ENCODE measurements at regions not wholly inside any gene's neighbourhood (a gene's known extent, or its start where the extent isn't known, plus 50 kb on each side); places are given as distances from the start of the nearest gene placed in this dataset.
"Not testable (repeated sequence)": the region's sequence is repeated elsewhere in the genome, so short reads cannot be mapped to it uniquely, and the experiment has no call there.

DNA sequence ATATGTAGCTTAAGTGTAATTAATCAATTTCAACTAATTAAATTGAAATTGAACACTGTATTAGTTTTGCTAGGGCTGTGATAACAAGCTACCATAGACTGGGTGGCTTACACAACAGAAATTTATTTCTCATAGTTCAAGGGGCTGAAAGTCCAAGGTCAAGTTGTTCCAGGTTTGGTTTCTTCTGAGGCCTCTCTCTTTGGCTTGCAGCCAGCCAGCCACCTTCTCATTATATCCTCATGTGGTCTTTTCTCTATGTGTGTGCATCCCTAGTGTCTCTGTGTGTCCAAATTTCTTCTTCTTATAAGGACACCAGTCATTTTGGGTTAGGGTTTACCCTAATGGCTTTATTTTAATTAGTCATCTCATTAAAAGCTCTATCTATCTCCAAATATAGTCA lies 611.7 kb downstream of the UTRN start:
- DNase-seq: no peak

- no peak for DNase-seq
These were observed 612.3 kb downstream of the UTRN start for GRCh38 chr6:144897441-144897921.

- no peak for DNase-seq
These were observed 613.0 kb downstream of the UTRN start for GRCh38 chr6:144898052-144898689.

DNA sequence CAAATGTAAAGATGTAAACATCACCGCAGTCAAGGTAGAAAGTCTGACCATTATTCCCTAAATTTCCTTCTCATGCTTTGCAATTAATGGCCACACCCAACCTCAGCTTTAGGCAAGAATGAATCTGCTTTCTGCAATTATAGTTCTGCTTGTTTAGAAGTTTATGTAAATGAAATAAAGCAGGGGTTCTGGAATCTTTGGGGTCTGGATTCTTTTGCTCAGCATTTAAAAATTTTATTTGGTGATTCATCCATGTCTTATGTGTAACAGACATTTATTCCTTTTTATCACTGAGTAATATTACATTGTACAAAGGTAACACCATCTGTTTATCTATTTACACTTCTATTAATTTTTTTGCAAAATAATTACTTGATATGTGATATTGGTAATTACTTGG lies 613.6 kb downstream of the UTRN start:
- no peak for DNase-seq

- DNase-seq: no peak
These were observed 614.0 kb downstream of the UTRN start for GRCh38 chr6:144899161-144899560.

DNA sequence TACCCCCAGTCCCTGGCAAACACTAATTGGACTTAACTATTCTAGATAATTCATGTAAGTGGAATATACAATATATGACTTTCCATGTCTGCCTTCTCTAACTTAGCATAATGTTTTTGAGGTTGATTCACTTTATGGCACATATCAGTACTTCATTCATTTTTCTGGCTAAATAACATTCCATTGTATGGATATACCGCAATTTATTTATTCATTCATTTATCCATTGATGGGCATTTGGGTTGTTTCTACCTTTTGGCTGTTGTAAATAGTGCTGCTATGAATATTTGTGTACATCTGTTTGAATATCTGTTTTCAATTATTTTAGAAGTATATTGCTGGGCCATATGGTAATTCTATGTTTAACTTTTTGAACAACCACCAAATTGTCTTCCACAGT lies 616.3 kb downstream of the UTRN start:
- DNase-seq: no peak

DNA sequence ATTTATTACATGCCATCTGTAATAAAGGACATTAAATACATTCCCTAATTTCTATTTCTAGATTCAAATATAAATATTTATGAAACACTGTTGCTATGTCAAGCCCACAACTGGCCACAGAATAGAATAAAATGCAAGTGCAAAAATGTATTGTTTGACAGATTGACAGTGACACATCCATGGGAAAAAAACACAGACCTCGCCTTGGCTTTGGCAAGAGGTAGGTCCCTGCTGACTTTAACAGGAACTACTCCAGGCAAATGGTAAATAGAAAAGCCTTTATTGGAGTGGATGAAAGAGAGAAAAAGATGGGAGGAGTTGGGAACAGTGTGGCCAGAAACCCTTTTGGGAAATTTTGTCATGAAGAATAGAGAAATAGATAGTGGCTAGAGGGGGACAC lies 622.9 kb downstream of the UTRN start:
- no peak for DNase-seq

- DNase-seq: no peak
These were observed 624.7 kb downstream of the UTRN start for GRCh38 chr6:144909753-144910285.

GRCh38 chr6:144911322-144911721 lies 626.2 kb downstream of the UTRN start:
- DNase-seq: no peak

DNA sequence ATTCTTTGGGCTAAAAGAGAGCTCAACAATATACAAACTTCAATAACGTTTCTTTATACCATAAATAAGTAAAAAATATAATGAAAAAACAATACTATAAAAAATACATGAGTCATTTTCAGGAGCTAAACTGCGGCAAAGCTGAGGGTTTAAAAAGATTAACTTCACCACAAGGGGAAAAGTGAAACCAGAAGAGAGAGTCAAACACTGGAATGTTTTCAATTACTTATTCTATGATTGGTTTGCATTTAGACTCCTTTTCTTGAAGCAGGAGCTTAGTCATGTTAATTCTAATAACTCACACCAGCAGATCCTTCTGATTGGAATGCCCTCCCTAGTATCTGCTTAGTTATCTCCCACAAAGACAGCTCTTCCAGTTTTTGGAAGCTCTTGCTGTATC lies 627.3 kb downstream of the UTRN start:
- peak; percentile 30 for DNase-seq

DNA sequence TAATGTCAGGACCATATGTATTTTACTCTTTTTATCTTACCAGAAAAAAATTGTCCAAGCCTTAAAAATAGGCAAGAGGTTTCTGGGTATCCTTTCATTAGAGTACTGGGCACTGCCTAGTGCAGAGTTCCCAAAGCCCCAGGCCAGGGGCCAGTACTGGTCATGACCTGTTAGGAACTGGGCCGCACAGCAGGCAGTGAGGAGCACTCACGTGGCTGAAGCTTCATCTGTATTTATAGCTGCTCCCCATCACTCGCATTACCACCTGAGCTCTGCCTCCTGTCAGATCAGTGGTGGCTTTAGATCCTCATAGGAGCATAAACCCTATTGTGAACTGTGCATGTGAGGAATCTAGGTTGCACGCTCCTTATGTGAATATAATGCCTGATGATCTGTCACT lies 632.9 kb downstream of the UTRN start:
- no peak for DNase-seq

DNA sequence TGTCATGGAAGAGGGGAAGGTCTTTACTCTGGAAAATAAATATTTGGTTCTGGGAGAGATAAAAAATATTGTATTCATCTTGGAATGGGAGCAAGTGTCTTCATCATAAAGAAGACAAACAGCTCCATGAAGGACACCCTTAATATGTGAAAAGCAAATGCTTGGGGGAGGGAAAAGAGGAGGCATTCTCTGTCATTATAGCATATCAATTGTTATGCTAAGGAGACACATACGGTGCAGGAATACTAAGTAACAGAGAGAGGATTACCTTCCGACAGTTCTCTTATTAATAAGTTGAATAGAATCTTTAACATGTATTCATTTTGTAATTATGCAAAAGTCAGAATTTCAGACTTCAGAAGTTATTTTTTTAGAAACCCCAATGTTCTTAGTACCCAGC lies 634.4 kb downstream of the UTRN start:
- DNase-seq: no peak

- peak; percentile 17 for DNase-seq
These were observed 635.3 kb downstream of the UTRN start for GRCh38 chr6:144920391-144920961.

DNA sequence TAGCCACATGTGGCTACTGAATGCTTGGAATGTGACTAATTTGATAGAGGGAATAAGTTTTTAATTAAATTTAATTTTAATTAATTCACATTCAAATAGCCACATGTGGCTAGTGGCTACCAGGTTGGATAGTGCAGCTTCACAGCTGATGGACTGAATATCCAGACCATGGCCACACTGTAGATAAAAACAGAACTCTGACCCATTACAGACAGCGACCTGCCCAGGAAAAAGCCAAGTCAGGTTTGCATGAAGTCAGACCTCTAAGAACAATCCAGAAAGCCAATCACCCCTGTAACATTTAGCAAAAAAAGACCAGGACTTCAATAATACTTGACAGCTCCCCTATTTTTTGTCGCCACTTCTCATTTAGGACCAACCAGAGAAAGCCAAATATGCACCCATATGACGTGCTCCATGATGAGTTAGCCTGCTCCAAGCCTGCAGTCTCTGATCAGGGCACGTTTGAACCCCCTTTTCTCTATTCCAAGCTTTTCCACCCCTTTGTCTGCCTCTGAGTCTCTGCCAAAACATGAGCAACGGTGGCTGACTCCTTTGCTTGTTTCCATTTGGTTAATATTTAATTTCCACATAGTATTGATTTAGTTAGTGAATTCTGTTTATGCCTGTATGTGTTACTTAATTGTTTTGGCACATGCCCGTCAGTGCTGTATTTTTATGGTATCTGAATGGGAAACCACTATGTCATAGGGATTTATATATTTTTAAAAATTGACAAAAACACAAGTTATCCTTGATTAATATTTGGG lies 636.3 kb downstream of the UTRN start:
- no peak for DNase-seq

DNA sequence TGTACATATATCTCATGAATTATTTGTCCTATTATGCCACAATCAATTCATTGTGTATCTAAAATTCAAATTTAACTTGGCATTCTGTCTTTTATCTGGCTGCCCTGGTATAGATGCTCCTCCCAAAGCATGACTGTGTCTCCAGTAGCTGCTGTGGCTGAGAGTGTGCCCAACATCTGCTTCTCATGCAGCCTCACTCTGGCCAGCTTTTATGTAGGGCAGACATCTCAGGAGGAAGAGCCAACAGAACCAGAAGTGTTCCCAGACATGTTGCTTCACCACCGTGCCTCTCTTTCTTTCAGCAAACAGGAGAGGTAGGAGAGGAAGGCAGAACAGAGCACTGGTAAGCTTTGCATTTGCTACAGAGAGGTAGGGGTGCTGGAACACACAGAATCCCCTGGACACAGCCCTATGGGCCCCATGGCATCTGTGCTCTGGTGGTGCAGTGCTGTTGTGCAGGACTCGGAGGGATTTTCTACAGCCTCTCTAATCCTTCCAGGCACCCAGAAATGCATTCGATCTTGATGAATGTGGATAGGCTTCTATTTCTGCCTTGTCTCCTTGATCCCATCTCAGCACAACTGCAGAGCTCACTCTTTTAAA lies 637.1 kb downstream of the UTRN start:
- DNase-seq: peak; percentile 20

GRCh38 chr6:144922771-144923490 lies 637.8 kb downstream of the UTRN start:
- not testable (repeated sequence) for DNase-seq

GRCh38 chr6:144923491-144923787 lies 638.3 kb downstream of the UTRN start:
- not testable (repeated sequence) for DNase-seq

DNA sequence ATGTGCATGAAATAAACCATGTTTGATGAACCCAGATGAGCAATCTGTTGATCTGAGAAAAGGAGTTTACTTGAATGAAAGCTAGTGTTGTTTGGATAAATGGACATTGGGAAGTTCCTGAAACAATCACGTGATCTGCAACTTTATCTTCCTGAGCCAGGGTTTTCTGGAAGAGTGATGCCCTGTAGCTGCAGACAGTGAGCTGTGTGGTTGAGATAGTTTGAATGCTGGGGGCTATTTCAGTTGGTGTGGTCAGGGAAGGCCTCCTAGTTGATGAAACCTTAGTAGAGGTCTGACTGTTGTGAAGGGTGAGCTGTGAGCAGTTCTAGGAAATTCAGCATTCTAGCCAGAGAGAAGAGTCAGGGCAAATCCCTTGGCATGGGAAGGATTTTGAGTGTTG lies 643.7 kb downstream of the UTRN start:
- no peak for DNase-seq

DNA sequence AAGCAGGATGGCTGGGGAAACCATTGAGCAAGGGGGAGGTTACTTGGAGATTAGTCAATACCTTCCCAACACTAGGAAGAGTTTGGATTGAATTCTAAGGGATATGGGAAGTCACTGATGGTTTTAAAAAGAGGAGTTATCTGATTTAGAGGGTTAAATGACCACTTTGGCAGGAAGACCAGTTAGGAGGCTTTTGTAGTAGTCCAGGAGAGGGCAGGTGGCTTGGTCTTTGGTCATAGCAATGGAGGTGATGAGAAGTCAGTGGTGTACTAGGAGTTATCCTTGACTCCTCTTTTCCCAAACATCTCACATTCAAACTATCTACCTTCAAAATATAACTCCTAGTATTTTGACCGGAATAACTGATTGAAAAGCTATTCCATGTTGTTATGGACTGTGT lies 644.1 kb downstream of the UTRN start:
- DNase-seq: no peak

GRCh38 chr6:144931172-144932035 lies 646.3 kb downstream of the UTRN start:
- peak; percentile 51 for DNase-seq

- no peak for DNase-seq
These were observed 647.5 kb downstream of the UTRN start for GRCh38 chr6:144932621-144933020.

DNA sequence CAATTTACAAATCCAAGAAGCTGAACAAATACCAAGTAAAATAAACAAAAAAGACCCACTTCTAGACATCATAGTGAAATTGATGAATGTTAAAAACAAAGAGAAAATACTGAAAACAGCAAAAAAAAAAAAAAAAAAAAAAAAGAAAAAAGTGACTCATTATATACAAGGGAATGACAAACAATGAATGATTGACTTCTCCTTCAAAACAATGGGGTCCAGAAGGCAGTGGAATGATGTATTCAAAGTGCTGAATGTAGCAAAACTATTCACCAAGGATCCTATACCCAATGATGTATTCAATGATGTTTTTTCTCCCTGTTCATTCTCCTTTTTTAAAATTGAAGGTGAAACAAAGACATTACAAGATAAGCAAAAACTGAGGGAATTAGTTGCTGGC lies 650.0 kb downstream of the UTRN start:
- no peak for DNase-seq
